ENCODE measurements at regions not wholly inside any gene's neighbourhood (a gene's known extent, or its start where the extent isn't known, plus 50 kb on each side); places are given as distances from the start of the nearest gene placed in this dataset.

DNA sequence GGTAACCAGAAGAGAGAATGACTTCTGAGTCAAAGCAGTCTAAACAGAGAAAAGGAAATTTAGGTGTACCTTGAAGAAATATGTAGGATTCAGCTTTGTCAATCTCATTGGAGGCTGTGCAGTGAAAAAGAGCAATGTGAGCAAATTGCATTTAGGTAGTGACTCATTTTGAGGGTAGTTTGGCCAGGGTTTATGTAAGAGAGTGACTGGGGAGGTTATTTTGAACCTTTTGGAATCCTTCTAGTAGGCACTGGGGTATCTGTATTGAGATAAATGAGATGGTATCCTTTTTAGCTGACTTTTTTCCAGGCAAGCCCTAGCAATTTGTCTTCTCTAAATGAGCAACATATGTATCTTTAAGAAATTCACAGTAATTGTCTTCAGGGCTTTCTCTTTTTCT, 95.9 kb downstream of the DISP1 start:
- CTCF ChIA-PET: interaction anchor here (1.0 kb wide), 1 partner anchor 773 kb away, joined by 3 read pairs; no protein-coding TSS in a partner anchor
- H3K9me3 ChIP-seq (ENCODE audit: control insufficient read depth, insufficient read depth, low read depth, low read length): no peaks in the 10 kb centered on the region
- H3K4me3 ChIP-seq (ENCODE audit: low read depth, low read length): no peak overlapping the region
- no peaks in the 10 kb centered on the region for H3K36me3 ChIP-seq (ENCODE audit: control insufficient read depth in 2 of 2, insufficient read depth in 1 of 2, low read length in 2 of 2)
- no peak overlapping the region for H3K27ac ChIP-seq (ENCODE audit: extremely low read depth, low read depth, low read length)
- POLR2A ChIA-PET: no interaction called here
- no peaks in the 10 kb centered on the region for H3K4me1 ChIP-seq (ENCODE audit: control insufficient read depth, insufficient read depth, low read length)
- no peak for TF ChIP-seq ZNF335 (tag by site-specific recombination; conservative IDR thresholded peaks at IDR 0.05)
- peak; percentile 56 for TF ChIP-seq FEZF1 (tag by site-specific recombination; IDR thresholded peaks at IDR 0.05)

DNA sequence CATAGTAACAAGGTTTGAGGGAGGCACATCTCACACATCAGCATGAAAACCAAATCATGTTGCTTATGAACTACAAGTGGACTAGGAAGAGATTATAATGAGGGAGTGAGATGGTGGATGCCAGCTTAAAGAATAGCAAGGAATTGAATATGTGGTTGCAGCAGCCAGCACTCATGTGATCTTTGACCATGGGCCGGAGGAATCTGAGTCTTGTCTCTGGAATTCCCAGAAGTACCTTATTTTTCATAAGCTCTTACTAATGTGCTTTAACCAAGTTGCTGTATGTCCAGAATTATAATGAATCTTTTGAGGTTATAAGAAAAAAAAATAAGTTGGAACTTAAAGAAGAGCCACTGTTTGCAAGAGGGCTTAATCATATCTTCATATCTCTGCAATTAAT, 97.0 kb downstream of the DISP1 start:
- CTCF ChIA-PET: no interaction called here
- H3K27ac ChIP-seq (ENCODE audit: extremely low read depth, low read depth, low read length): no peak overlapping the region
- no peaks in the 10 kb centered on the region for H3K36me3 ChIP-seq (ENCODE audit: control insufficient read depth in 2 of 2, insufficient read depth in 1 of 2, low read length in 2 of 2)
- H3K4me3 ChIP-seq (ENCODE audit: low read depth, low read length): no peak overlapping the region
- POLR2A ChIA-PET: no interaction called here
- no peak for TF ChIP-seq ZNF121 (tag by site-specific recombination; IDR thresholded peaks at IDR 0.05)
- TF ChIP-seq ZNF549 (tag by site-specific recombination; IDR thresholded peaks at IDR 0.05): no peak
- TF ChIP-seq ZNF768 (tag by site-specific recombination; IDR thresholded peaks at IDR 0.05): no peak
- no peak for TF ChIP-seq ZNF670 (tag by site-specific recombination; IDR thresholded peaks at IDR 0.05; ENCODE audit: low read depth)
- TF ChIP-seq, protein P1, sequence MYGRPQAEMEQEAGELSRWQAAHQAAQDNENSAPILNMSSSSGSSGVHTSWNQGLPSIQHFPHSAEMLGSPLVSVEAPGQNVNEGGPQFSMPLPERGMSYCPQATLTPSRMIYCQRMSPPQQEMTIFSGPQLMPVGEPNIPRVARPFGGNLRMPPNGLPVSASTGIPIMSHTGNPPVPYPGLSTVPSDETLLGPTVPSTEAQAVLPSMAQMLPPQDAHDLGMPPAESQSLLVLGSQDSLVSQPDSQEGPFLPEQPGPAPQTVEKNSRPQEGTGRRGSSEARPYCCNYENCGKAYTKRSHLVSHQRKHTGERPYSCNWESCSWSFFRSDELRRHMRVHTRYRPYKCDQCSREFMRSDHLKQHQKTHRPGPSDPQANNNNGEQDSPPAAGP (tag by site-specific recombination; IDR thresholded peaks at IDR 0.05): no peak
- TF ChIP-seq ZNF747 (tag by site-specific recombination; IDR thresholded peaks at IDR 0.05): no peak
- TF ChIP-seq, protein P2, sequence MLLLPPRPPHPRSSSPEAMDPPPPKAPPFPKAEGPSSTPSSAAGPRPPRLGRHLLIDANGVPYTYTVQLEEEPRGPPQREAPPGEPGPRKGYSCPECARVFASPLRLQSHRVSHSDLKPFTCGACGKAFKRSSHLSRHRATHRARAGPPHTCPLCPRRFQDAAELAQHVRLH (tag by site-specific recombination; IDR thresholded peaks at IDR 0.05): no peak
- TF ChIP-seq, protein P3, sequence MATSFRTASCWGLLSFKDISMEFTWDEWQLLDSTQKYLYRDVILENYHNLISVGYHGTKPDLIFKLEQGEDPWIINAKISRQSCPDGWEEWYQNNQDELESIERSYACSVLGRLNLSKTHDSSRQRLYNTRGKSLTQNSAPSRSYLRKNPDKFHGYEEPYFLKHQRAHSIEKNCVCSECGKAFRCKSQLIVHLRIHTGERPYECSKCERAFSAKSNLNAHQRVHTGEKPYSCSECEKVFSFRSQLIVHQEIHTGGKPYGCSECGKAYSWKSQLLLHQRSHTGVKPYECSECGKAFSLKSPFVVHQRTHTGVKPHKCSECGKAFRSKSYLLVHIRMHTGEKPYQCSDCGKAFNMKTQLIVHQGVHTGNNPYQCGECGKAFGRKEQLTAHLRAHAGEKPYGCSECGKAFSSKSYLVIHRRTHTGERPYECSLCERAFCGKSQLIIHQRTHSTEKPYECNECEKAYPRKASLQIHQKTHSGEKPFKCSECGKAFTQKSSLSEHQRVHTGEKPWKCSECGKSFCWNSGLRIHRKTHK (tag by site-specific recombination; IDR thresholded peaks at IDR 0.05): no peak
- no peak for TF ChIP-seq ZBTB8A (tag by site-specific recombination; IDR thresholded peaks at IDR 0.05)
- no peak for TF ChIP-seq ZNF335 (tag by site-specific recombination; conservative IDR thresholded peaks at IDR 0.05)
- TF ChIP-seq OVOL3 (tag by site-specific recombination; IDR thresholded peaks at IDR 0.05): no peak
- no peaks in the 10 kb centered on the region for H3K9me3 ChIP-seq (ENCODE audit: control insufficient read depth, insufficient read depth, low read depth, low read length)
- H3K4me1 ChIP-seq (ENCODE audit: control insufficient read depth, insufficient read depth, low read length): no peaks in the 10 kb centered on the region

DNA sequence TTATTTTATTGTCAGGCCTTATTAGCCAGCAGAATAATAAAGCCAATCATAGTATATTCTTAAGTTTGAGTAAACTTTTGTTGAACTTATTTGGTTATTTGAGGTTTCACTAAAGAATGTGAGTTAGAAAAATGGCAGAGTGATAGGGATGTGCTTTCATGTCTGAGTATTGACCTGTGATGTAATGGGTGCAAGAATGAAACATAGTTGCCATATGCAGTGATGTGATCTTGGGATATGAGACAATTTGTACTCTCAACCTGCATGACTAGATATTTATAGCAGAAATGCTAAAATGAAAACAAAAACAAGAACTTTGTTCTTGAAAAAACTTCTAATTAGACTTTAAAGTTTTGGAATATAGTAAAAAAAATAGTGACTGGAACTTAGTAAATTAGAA, 97.9 kb downstream of the DISP1 start:
- H3K36me3 ChIP-seq (ENCODE audit: control insufficient read depth in 2 of 2, insufficient read depth in 1 of 2, low read length in 2 of 2): no peaks in the 10 kb centered on the region
- no peak overlapping the region for H3K4me3 ChIP-seq (ENCODE audit: low read depth, low read length)
- H3K4me1 ChIP-seq (ENCODE audit: control insufficient read depth, insufficient read depth, low read length): no peaks in the 10 kb centered on the region
- ChIA-PET CTCF (no interaction called here), POLR2A (no interaction called here)
- H3K9me3 ChIP-seq (ENCODE audit: control insufficient read depth, insufficient read depth, low read depth, low read length): no peaks in the 10 kb centered on the region
- H3K27ac ChIP-seq (ENCODE audit: extremely low read depth, low read depth, low read length): no peak overlapping the region
- TF ChIP-seq, protein P4, sequence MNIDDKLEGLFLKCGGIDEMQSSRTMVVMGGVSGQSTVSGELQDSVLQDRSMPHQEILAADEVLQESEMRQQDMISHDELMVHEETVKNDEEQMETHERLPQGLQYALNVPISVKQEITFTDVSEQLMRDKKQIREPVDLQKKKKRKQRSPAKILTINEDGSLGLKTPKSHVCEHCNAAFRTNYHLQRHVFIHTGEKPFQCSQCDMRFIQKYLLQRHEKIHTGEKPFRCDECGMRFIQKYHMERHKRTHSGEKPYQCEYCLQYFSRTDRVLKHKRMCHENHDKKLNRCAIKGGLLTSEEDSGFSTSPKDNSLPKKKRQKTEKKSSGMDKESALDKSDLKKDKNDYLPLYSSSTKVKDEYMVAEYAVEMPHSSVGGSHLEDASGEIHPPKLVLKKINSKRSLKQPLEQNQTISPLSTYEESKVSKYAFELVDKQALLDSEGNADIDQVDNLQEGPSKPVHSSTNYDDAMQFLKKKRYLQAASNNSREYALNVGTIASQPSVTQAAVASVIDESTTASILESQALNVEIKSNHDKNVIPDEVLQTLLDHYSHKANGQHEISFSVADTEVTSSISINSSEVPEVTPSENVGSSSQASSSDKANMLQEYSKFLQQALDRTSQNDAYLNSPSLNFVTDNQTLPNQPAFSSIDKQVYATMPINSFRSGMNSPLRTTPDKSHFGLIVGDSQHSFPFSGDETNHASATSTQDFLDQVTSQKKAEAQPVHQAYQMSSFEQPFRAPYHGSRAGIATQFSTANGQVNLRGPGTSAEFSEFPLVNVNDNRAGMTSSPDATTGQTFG (tag by site-specific recombination; IDR thresholded peaks at IDR 0.05; ENCODE audit: borderline replicate concordance): no peak
- no peak for TF ChIP-seq ZNF24 (tag by site-specific recombination; IDR thresholded peaks at IDR 0.05)
- TF ChIP-seq ZNF274 (IDR thresholded peaks at IDR 0.05; ENCODE audit: low read length): no peak
- TF ChIP-seq ZNF274 (tag by site-specific recombination; IDR thresholded peaks at IDR 0.05; ENCODE audit: borderline replicate concordance): no peak
- no peak for TF ChIP-seq KLF7 (tag by site-specific recombination; IDR thresholded peaks at IDR 0.05; ENCODE audit: borderline replicate concordance)
- TF ChIP-seq, protein P5, sequence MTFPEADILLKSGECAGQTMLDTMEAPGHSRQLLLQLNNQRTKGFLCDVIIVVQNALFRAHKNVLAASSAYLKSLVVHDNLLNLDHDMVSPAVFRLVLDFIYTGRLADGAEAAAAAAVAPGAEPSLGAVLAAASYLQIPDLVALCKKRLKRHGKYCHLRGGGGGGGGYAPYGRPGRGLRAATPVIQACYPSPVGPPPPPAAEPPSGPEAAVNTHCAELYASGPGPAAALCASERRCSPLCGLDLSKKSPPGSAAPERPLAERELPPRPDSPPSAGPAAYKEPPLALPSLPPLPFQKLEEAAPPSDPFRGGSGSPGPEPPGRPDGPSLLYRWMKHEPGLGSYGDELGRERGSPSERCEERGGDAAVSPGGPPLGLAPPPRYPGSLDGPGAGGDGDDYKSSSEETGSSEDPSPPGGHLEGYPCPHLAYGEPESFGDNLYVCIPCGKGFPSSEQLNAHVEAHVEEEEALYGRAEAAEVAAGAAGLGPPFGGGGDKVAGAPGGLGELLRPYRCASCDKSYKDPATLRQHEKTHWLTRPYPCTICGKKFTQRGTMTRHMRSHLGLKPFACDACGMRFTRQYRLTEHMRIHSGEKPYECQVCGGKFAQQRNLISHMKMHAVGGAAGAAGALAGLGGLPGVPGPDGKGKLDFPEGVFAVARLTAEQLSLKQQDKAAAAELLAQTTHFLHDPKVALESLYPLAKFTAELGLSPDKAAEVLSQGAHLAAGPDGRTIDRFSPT (tag by site-specific recombination; IDR thresholded peaks at IDR 0.05): no peak
- no peak for TF ChIP-seq HOXD13 (CRISPR knock-in tag; IDR thresholded peaks at IDR 0.05; ENCODE audit: borderline replicate concordance)
- no peak for TF ChIP-seq ZNF214 (tag by site-specific recombination; IDR thresholded peaks at IDR 0.05; ENCODE audit: borderline replicate concordance)
- TF ChIP-seq OVOL3 (tag by site-specific recombination; IDR thresholded peaks at IDR 0.05): no peak
- TF ChIP-seq ZNF112 (tag by site-specific recombination; IDR thresholded peaks at IDR 0.05): no peak
- TF ChIP-seq, protein P6, sequence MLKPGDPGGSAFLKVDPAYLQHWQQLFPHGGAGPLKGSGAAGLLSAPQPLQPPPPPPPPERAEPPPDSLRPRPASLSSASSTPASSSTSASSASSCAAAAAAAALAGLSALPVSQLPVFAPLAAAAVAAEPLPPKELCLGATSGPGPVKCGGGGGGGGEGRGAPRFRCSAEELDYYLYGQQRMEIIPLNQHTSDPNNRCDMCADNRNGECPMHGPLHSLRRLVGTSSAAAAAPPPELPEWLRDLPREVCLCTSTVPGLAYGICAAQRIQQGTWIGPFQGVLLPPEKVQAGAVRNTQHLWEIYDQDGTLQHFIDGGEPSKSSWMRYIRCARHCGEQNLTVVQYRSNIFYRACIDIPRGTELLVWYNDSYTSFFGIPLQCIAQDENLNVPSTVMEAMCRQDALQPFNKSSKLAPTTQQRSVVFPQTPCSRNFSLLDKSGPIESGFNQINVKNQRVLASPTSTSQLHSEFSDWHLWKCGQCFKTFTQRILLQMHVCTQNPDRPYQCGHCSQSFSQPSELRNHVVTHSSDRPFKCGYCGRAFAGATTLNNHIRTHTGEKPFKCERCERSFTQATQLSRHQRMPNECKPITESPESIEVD (tag by site-specific recombination; IDR thresholded peaks at IDR 0.05): no peak
- no peak for TF ChIP-seq GLI2 (tag by site-specific recombination; IDR thresholded peaks at IDR 0.05; ENCODE audit: borderline replicate concordance, low read depth)
